CD4-positive, alpha-beta T cell treated with Interferon alpha-2 for 1 hour (primary cell): ENCODE measurements at regions not wholly inside any gene's neighbourhood (a gene's known extent, or its start where the extent isn't known, plus 50 kb on each side); places are given as distances from the start of the nearest gene placed in this dataset.

Source experiments
- DNase-seq, 2 donors: peaks; one replicate each; pipeline ENCODE4 v3.0.0-alpha.2; 2020 to 2022

GRCh38 chr22:25368271-25368670 lies 148.8 kb downstream of the CRYBB2 start:
- DNase-seq: no peak

DNA sequence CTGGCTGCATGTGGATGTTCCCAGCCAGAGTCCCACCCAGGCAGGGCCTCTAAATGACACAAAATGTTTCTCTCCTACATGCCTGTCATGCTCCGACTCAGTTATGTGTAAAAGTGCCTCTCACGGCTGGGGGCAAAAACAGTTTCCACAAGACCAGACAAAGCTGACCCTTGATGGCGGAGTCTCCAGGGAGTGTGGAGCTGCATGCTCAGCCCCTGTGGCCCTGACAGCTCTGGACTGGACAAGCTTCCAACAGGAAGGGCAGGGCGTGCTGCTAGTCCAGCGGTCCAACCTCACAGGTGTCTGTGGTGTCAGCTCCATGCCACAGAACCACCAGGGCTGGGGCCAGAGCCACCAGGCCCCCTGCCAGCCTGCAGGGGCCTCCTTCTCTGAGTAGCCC lies 149.6 kb downstream of the CRYBB2 start:
- no peak for DNase-seq

DNA sequence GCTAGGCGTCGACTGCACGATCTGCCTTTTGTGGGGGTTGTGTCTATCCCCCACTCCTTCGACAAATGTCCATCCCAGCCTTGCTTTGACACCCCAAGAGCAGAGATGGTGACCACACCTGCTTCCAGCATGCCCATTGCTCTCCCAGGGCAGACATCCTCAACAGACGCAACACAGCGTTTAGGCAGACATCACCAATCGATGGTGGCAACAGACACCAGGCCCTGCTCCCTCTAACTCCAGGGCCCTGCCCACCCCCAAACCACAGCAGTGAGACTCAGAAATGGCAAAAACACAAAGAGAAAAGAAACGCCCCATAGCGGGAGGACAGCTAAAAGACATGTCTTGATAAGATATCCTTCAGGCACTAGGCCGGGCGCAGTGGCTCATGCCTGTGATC lies 150.9 kb downstream of the CRYBB2 start:
- DNase-seq: no peak

DNA sequence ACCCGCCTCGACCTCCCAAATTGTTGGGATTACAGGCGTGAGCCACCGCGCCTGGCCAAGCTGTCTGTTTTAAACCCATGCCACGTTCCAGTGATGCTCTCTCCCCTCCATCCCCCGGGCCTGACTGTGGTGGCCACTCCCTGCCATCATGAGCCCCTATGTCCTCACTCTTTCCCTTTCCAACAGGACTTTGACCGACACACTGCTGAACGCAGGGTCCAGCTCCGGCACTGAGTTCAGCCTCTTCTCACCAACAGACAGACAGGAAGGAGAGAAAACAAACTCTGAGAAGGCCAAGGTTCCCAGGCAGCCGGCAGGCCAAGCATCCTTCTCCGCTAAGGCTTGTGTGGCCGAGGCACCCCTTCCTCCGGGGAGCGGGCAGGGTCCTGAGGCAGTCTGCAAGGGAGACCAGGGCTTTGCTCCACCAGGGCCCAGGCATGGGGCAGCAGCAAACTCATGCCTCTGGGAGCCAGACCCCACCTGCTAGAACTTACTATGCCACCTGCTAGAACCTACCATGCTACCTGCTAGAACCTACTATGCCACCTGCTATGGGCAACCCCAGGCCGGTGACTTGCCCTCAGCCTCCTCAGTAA lies 152.7 kb downstream of the CRYBB2 start:
- DNase-seq: no peak

DNA sequence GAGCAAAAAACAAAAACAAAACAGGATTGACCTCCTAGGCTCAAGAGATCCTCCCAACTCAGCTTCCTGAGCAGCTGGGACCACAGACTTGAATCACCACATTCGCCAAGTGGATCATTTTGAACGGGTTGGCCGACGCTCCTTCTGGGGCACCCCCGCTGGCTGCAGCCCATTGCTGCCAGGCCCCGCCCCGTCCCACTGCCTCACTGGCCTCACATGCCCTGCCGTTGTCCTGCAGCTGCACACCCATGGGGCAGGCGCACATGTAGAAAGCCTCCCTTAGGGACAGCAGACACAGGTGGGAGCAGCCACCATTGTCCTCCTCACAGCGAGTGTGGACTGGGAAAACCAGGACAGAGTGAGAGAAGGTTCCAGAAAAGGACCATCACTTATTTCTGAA lies 154.5 kb downstream of the CRYBB2 start:
- DNase-seq: no peak

DNA sequence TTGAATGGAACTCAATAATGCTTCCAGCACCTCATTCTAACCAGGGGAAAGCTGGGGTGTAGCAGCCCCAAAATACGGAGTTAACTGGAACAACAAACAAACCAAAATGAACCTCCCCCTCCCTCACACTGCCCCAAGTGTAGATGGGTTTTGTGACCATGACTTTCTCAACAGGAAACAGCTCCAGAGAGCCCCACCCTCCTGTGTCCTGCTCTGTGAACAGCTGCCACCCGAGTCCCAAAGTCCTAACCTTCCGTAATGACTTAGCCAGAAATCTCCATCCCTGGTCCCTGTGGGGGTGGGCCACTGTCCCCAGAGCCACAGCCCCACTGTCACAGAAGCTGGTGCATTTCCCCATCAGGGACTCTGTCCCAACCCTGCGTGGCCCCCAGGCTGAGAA lies 155.4 kb downstream of the CRYBB2 start:
- DNase-seq: no peak

- no peak for DNase-seq
Measured at GRCh38 chr22:25375683-25376082, 156.2 kb downstream of the CRYBB2 start.

GRCh38 chr22:25377699-25378098 lies 158.3 kb downstream of the CRYBB2 start:
- DNase-seq: no peak

DNA sequence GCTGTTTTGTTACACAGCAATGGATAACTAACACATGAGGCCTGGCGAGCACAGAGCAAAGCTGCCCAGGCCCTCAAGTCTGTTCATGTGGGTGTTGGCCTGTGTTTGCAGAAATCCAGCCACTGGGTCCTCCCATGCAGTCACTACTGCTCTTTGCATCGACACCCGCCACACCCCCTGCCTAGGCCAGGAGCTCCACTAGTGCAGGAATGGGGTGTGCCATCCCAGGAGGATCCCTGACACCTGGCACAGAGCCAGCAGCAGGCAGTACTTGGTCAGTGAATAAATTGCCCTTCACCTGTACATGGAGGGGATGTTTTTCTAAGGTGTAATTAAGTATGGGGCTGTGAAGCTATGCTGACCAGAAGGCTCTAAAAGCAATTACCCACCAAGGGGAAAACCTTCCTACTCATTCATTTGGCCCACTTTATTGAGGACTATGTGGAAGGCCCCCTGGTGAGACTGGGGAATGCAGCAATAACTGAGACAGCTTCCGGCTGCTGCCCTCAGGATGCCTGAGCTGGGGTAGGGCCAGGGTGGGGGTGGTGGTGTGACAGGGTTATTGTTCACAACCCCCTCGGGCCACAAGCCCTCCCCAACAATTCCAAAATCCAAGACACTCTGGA lies 160.8 kb downstream of the CRYBB2 start:
- DNase-seq: no peak

DNA sequence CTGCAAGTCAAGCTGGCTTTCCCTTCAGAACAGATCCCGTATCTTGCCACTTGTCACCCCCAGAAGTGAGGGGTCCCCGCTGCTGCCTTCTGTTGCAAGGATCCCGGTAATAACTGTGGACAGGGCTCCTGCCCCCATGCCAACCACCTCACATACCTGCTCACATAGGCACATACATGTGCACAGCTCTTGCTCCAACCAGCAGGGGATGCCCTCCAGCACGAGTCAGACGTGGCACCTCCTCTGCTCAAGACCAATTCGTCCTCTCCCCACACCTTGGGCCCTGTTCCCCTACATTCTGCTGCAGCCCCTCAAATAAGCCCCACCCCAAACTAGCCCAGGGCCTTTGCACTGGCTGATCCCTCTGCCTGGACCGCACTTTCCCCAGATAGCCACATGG lies 163.3 kb downstream of the CRYBB2 start:
- DNase-seq: no peak

GRCh38 chr22:25383278-25383820 lies 163.9 kb downstream of the CRYBB2 start:
- DNase-seq: no peak

DNA sequence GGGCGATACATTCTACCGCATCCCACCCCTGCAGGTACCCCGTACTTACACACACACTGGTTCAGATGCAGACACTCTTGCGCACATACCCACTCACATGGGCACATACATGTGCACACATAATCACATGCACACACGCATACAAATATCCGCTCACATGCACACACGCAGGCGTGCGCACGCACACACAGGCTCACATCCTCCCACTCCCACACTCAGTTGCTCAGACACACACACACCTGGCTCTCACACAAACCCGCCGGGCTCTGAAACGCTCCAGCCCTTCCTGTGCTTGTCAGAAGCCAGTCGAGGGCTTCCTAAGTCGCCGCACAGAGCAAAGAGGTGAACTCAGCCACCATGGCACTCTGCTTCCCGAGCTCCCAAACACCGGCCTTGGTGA lies 164.5 kb downstream of the CRYBB2 start:
- no peak for DNase-seq

DNA sequence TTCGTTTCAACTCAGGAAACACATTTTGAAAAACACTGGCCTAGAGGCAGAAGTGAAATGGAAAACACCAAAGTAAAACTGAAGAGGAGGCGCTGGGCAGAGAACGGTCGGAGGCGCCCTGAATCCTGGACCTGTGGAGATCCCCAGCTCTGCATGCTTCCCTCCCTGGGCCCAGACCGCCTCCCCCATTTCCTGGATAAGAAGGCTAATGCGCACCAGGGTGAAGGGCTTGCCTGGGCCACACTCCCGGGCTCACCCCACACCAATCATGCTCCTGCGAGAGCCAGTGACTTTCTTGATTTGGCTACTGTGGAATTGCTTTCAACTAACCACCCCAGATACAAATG lies 167.1 kb downstream of the CRYBB2 start:
- no peak for DNase-seq

- DNase-seq: no peak
Measured at GRCh38 chr22:25388415-25388814, 169.0 kb downstream of the CRYBB2 start.

GRCh38 chr22:25388866-25389540 lies 169.6 kb downstream of the CRYBB2 start:
- DNase-seq: no peak

DNA sequence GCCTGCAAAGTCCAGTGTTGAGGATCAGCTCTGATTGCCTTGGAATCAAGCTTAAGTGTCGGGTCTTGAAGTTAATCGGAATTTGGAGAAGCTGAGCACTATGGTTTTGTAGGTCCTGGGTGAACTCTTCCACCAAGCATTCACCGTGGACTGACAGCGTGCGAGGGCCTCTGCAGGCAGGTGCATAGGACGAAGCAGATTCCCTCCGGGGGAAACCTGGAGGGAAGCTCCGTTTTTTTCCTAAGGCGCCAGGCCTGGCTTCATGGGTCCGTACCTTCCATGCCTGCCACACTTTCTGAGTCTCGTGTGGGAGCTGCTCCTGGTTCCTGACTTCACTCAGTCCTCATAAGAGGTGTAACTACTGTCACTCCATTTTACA lies 170.1 kb downstream of the CRYBB2 start:
- DNase-seq: no peak

DNA sequence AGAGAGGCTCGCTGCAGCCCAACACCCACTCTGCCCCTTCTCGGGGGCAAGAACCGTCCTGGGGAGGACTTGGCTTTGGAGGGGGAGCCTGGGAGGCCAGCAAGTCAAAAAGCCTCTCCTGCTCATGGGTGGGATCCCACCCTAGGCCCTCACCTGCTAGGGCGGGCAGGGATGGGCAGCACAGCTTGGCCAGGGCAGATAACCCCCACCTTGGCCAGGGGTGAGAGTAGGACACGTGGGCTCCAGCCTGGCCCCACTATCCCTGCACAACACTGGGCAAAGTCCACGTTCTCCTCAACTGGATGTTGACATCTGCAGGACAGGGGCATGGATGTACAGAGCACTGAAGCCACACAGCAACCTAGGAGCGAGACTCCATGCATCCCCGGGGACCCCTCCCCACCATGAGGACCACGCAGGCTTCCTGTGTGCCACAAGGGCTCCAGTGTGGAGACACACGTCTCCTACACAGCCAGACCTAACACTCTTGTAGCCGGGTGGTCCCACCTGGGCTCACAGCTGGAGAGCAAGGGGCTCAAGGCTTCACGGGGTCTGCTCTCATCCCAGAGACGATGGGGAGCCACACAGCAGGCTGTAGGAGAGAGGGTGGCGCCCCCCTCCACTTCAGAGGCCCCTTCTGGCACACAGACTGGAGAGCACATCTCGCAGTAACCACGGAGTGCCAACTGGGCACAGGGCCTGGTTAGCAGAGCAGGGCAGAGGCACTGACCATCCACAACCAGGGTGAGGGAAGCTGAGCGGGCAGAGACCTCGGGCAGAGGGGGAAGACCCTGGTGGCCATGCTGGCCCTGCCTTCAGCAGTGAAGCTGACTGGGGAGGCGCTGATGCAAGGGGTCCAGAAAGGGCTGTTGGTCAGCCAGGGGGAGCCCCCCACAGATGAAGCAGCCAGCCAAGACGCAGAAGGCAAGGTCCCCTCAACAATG lies 171.1 kb downstream of the CRYBB2 start:
- DNase-seq: no peak

- no peak for DNase-seq
Measured at GRCh38 chr22:25392584-25392983, 171.9 kb upstream of the GRK3 start.

GRCh38 chr22:25393121-25393805 lies 171.2 kb upstream of the GRK3 start:
- DNase-seq: no peak

GRCh38 chr22:25395468-25395867 lies 169.0 kb upstream of the GRK3 start:
- no peak for DNase-seq

- no peak for DNase-seq
Measured at GRCh38 chr22:25395915-25396314, 168.6 kb upstream of the GRK3 start.

- DNase-seq: no peak
Measured at GRCh38 chr22:25396615-25397200, 167.8 kb upstream of the GRK3 start.
